ENCODE measurements at regions not wholly inside any gene's neighbourhood (a gene's known extent, or its start where the extent isn't known, plus 50 kb on each side); places are given as distances from the start of the nearest gene placed in this dataset.

DNA sequence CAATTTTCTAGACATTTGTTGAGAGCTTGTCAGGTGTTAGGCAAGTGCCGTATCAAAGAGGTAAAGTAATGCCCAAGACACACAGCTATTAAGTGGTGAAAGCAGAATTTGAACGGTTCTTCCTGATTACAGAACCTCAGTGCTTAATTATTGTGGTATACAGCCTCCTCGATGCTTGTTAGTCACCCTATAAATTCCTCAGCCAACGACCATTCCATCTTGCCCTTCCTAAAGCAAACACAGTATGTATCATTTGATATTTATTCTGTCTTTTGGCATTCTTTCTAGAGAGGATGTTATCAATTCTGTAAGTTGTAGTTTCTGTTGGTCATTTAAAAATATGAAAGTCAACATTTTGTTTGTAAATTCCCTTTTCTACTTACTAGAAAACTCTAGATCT lies 297.8 kb upstream of the BMP2 start:
- H3K27me3 Mint-ChIP-seq (ENCODE audit: insufficient read depth), result no peaks in the 10 kb centered on the region
- no peak overlapping the region for H3K27ac Mint-ChIP-seq
- DNase-seq, result no peak
- H3K36me3 Mint-ChIP-seq (ENCODE audit: low read depth), result no peaks in the 10 kb centered on the region
- peaks cover 51% of the 10 kb centered on the region for H3K9me3 Mint-ChIP-seq
- no peak for TF ChIP-seq CTCF (IDR thresholded peaks at IDR 0.05)
- no peak overlapping the region for H3K4me3 Mint-ChIP-seq
- H3K4me1 Mint-ChIP-seq (ENCODE audit: low read depth), result no peaks in the 10 kb centered on the region

- Mint-ChIP-seq H3K36me3 (ENCODE audit: low read depth) (no peaks in the 10 kb centered on the region), H3K27ac (no peak overlapping the region), H3K9me3 (peaks cover 56% of the 10 kb centered on the region), H3K27me3 (ENCODE audit: insufficient read depth) (no peaks in the 10 kb centered on the region), H3K4me3 (no peak overlapping the region), H3K4me1 (ENCODE audit: low read depth) (no peaks in the 10 kb centered on the region)
- no peak for DNase-seq
- TF ChIP-seq CTCF (IDR thresholded peaks at IDR 0.05), result no peak
Observed at GRCh38 chr20:6468423-6469116, 298.9 kb upstream of the BMP2 start.

DNA sequence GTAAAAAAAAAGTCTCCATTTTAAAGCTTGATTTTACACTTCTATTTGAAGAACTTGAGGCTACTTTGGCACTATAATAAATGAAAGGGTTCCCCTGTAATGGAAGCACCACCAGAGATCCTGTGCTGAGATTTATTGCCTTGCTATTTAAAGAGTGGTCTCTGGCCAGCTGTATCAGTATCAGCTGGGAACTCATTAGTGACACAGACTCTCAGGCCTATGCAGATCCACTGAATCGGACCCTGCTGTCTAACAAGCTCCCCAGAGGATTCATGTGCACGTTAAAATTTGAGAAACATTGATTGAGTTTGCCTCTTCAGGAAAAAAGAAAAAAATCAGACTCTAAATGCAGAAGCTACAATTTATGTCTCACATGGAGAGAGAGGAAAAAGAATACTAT lies 299.9 kb upstream of the BMP2 start:
- Mint-ChIP-seq H3K27ac (no peak overlapping the region), H3K9me3 (peaks cover 49% of the 10 kb centered on the region), H3K4me1 (ENCODE audit: low read depth) (no peaks in the 10 kb centered on the region), H3K27me3 (ENCODE audit: insufficient read depth) (no peaks in the 10 kb centered on the region), H3K36me3 (ENCODE audit: low read depth) (no peaks in the 10 kb centered on the region), H3K4me3 (no peak overlapping the region)
- TF ChIP-seq CTCF (IDR thresholded peaks at IDR 0.05), result no peak
- no peak for DNase-seq

DNA sequence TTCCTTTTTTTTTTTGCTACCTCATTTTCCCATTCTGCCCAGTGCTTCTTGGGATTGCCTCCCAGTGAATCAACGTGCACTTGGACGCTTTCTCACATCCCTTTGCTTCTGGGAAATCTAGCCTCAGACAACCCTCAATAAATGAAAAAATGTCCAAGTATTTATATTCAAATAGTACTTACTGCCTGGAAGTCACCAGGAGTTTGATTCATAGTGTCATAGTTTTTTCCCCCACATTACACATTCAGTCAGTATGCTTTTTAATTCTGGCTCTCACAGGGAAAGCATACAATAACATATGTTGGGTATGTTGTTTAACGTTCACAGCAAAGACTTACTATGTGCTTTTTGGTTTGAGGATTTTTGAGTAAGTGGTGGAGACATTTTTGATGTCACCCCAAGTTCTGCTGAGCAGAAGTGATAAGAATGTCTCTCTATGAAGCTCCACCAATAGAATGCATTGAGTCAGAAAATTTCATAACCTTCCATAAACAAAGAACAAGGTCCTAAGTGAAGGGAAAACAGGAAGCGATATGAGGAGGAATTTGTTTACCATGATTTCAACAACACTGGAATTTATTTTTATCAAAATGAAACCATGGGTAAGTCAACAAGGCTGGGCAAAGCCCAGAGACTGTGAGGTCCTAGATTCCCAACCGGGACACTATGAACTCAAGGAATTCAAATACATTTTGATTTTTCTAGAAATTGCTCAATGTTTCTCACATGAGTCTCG lies 301.2 kb upstream of the BMP2 start:
- Mint-ChIP-seq H3K4me3 (no peak overlapping the region), H3K4me1 (ENCODE audit: low read depth) (no peaks in the 10 kb centered on the region), H3K27ac (no peak overlapping the region), H3K27me3 (ENCODE audit: insufficient read depth) (no peaks in the 10 kb centered on the region), H3K9me3 (peaks cover 40% of the 10 kb centered on the region), H3K36me3 (ENCODE audit: low read depth) (no peaks in the 10 kb centered on the region)
- DNase-seq, result no peak
- TF ChIP-seq CTCF (IDR thresholded peaks at IDR 0.05), result no peak

- Mint-ChIP-seq H3K4me1 (ENCODE audit: low read depth) (no peaks in the 10 kb centered on the region), H3K36me3 (ENCODE audit: low read depth) (no peaks in the 10 kb centered on the region), H3K27me3 (ENCODE audit: insufficient read depth) (no peaks in the 10 kb centered on the region), H3K9me3 (peaks cover 60% of the 10 kb centered on the region), H3K27ac (no peak overlapping the region), H3K4me3 (no peak overlapping the region)
- TF ChIP-seq CTCF (IDR thresholded peaks at IDR 0.05), result no peak
- DNase-seq, result no peak
Observed at GRCh38 chr20:6450841-6451240, 316.6 kb upstream of the BMP2 start.

Measured in HFFc6 (cell line).